Fibroblast of pulmonary artery (primary cell): ENCODE measurements at regions not wholly inside any gene's neighbourhood (a gene's known extent, or its start where the extent isn't known, plus 50 kb on each side); places are given as distances from the start of the nearest gene placed in this dataset.

Experiments used
- DNase-seq: peaks from one replicate; pipeline ENCODE4 v3.0.0-alpha.2; 2010; ENCODE audit warnings: low read depth
- H3K4me3 ChIP-seq: replicated peaks from 2 replicates; pipeline ENCODE4 v1.5.1; 2011; ENCODE audit warnings: low read depth, mild to moderate bottlenecking, control low read depth, low read length, moderate library complexity
- TF ChIP-seq, protein P1 (sequence below): IDR thresholded peaks from 2 replicates; pipeline ENCODE4 v1.5.1; 2011; ENCODE audit warnings: mild to moderate bottlenecking, control low read depth, low read length, inconsistent platforms; ENCODE audit errors: missing control alignments

DNA sequence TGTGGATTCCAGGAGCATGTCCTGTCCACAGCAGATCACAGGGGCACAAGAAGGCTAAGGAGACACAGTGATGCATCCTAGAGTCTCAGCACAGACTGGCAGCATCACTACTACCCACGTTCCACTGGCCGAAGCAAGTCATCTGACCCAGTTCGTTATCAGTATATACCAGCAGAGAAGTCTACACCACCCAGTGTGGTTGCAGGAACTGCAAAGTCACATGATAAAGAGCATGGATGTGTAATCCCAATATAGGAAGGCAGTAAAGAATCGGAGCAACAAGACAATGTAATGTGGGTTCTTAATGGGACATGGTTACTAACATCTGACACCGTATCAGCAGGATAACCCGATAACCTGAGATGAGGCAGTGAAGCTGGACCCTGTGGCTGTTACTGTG lies 246.6 kb downstream of the RRAGC start:
- DNase-seq, result no peak
- TF ChIP-seq, protein P1, sequence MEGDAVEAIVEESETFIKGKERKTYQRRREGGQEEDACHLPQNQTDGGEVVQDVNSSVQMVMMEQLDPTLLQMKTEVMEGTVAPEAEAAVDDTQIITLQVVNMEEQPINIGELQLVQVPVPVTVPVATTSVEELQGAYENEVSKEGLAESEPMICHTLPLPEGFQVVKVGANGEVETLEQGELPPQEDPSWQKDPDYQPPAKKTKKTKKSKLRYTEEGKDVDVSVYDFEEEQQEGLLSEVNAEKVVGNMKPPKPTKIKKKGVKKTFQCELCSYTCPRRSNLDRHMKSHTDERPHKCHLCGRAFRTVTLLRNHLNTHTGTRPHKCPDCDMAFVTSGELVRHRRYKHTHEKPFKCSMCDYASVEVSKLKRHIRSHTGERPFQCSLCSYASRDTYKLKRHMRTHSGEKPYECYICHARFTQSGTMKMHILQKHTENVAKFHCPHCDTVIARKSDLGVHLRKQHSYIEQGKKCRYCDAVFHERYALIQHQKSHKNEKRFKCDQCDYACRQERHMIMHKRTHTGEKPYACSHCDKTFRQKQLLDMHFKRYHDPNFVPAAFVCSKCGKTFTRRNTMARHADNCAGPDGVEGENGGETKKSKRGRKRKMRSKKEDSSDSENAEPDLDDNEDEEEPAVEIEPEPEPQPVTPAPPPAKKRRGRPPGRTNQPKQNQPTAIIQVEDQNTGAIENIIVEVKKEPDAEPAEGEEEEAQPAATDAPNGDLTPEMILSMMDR, result no peak
- no peak overlapping the region for H3K4me3 ChIP-seq

- H3K4me3 ChIP-seq, result no peak overlapping the region
- TF ChIP-seq, protein P1, result no peak
- no peak for DNase-seq
Observed at GRCh38 chr1:38611664-38612211, 247.8 kb downstream of the RRAGC start.

DNA sequence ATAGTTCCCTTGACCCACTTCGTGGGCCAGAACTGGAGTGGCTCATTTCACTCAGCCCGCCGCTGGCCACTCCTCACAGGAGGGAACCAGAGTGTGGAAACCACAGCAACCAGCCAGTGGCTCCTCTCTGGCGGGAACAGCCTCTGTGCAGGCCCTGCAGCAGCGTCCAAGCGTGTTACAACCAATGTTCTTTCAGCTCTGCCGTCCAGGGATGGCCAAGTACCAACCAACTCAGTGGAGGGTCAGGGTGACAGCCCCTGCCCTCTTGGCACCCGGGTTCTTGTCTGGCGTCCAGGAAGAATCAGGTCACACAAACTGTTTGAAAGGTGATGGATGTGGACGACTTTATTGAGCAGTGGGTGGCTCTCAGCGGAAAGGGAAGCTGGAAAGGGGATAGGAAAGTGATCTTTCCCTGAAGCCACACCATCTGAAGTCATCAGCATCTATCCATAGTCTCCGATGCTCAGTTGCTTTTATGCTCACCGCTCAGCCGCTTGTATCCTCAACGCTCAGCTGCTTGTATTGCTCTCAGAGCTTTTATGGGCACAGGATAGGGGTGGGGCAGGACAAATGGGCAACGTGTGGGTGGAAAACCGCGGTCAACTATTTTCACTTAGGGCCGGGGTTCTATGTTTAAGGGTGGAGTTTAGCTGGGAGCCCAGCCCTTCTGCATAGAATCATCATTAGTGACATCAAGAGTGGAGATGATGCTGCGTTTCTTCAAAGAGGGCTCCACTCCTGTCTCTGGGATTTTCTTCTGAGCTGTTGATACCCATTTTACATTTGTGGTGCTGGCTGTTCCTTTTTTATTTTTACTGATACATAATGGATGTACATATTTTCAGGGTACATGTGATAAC lies 250.2 kb downstream of the RRAGC start:
- DNase-seq, result no peak
- H3K4me3 ChIP-seq, result no peak overlapping the region
- TF ChIP-seq, protein P1, result no peak

GRCh38 chr1:38608202-38608864 lies 251.2 kb downstream of the RRAGC start:
- H3K4me3 ChIP-seq, result no peak overlapping the region
- TF ChIP-seq, protein P1, result peak; percentile 48
- peak; percentile 8 for DNase-seq

- H3K4me3 ChIP-seq, result no peak overlapping the region
- no peak for DNase-seq
- TF ChIP-seq, protein P1, result no peak
Observed at GRCh38 chr1:38607526-38607925, 252.0 kb downstream of the RRAGC start.

DNA sequence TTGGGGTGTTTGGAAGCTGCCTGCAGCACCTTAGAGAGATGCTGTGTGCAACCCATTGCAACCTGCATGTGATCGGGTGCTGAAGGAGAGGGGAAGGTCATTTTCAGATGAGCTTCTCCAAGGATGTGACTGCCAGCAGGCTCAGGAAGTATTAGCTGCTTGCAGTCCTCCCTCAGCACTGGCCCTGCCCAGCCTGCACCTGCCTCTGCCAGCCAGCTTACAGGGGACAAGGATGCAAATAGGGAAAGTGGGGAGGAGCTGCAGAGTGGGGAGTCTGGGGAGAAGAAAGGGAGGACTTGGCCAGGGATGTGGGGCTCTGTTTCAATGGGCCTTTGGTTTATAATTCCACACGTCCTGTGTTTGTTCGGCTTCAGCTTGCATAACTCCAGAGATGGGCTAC lies 254.5 kb downstream of the RRAGC start:
- no peak overlapping the region for H3K4me3 ChIP-seq
- TF ChIP-seq, protein P1, result no peak

More for the DNA sequence above, 254.5 kb downstream of the RRAGC start:
- DNase-seq, result no peak
